ENCODE measurements at regions not wholly inside any gene's neighbourhood (a gene's known extent, or its start where the extent isn't known, plus 50 kb on each side); places are given as distances from the start of the nearest gene placed in this dataset.

DNA sequence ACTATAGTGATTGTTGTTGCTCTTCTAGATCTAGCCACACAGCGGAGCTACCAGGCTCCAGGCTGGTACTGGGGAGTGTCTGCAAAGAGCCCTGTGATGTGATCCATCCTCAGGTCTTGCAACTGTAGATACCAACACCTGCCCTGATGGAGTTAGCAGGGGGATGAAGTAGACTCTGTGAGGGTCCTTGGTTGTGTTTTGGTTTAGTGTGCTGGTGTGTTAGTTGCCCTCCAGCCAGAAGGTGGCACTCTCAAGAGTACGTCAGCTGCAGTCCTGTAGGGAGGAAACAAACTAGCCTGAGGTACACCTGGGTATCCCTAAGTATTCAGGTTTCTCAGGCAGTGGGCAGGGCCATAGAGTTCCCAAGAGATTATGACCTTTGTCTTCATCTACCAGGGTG is 81.2 kb upstream of the TMPRSS2 start:
- no peak for TF ChIP-seq GATA3 (IDR thresholded peaks at IDR 0.05; ENCODE audit: low read depth, low read length)
- no peak for TF ChIP-seq GATA2 (IDR thresholded peaks at IDR 0.05; ENCODE audit: low read depth, low read length)
